Right lobe of liver (tissue), 6 donors: ENCODE measurements at regions not wholly inside any gene's neighbourhood (a gene's known extent, or its start where the extent isn't known, plus 50 kb on each side); places are given as distances from the start of the nearest gene placed in this dataset.
A peak's percentile ranks its signal among the peaks of the same experiment; 100 is the strongest.

Source experiments
- ATAC-seq, 4 donors: fragments of 200-7000 bp; cut with Tn5 transposase; one replicate each; pipeline ENCODE4 v1.9.1; 2020; ENCODE audit warnings: mild to moderate bottlenecking in 4 of 4, moderate library complexity in 4 of 4
- DNase-seq, 3 donors: peaks; one replicate each; pipeline ENCODE4 v3.0.0-alpha.2; 2020
- H3K27ac ChIP-seq, 3 donors: fragments of 200-600 bp; one replicate each; pipeline ENCODE4 v1.8.0; 2022
- H3K27me3 ChIP-seq, 2 donors: fragments of 200-600 bp; one replicate each; pipeline ENCODE4 v1.8.0; 2022
- H3K36me3 ChIP-seq, 4 donors: fragments of 200-600 bp; sonication (generic) in 1 of 4; one replicate each; pipeline versions ENCODE4 v1.5.1 to v1.8.0; 2017 to 2022; ENCODE audit warnings: control low read depth in 1 of 4
- H3K4me1 ChIP-seq, 4 donors: fragments of 200-600 bp; sonication (generic) in 1 of 4; one replicate each; pipeline versions ENCODE4 v1.5.1 to v1.8.0; 2017 to 2022; ENCODE audit warnings: control low read depth in 1 of 4
- H3K4me3 ChIP-seq, 3 donors: fragments of 200-600 bp; one replicate each; pipeline ENCODE4 v1.8.0; 2022
- H3K9me3 ChIP-seq, 4 donors: fragments of 200-600 bp; sonication (generic) in 1 of 4; one replicate each; pipeline versions ENCODE4 v1.5.1 to v1.8.0; 2017 to 2022; ENCODE audit warnings: control low read depth in 1 of 4
- POLR2A ChIP-seq: fragments of 450-650 bp; IDR thresholded peaks from one replicate; pipeline ENCODE4 v1.6.1; 2017; ENCODE audit warnings: antibody characterized with exemption, mild to moderate bottlenecking
- WGBS: methylation state at CpG from one replicate; pipeline ENCODE4 v1.1.6; 2018; ENCODE audit warnings: low coverage, low lambda C conversion rate; ENCODE audit not compliant: insufficient coverage; ENCODE audit errors: missing lambda C conversion rate; 5-methylcytosine and 5-hydroxymethylcytosine counted together
- intact Hi-C, 2 donors: fragments of 100-400 bp; cut with DNase I; formaldehyde crosslinking; loops; one replicate each; pipeline versions ENCODE4 v1.11.2 to v1.14.1; 2022
- TF ChIP-seq, protein P1 (sequence below), 4 donors: fragments of 200-600 bp in 3 of 4; fragments of 450-650 bp in 1 of 4; IDR thresholded peaks; one replicate each; pipeline versions ENCODE4 v1.5.1 to v1.8.0; 2016 to 2022; ENCODE audit warnings: antibody characterized with exemption in 4 of 4, mild to moderate bottlenecking in 2 of 4
- donor health status: DM: no; HTN: yes; CAD: no.
- donor health status: DM: no; HTN: no; CAD: no.
- donor health status: DM: no; HTN: no; CAD: no.
- donor health status: DM: no; HTN: yes; CAD: no.
- donor health status: DM: no; HTN: yes; CAD: no.

DNA sequence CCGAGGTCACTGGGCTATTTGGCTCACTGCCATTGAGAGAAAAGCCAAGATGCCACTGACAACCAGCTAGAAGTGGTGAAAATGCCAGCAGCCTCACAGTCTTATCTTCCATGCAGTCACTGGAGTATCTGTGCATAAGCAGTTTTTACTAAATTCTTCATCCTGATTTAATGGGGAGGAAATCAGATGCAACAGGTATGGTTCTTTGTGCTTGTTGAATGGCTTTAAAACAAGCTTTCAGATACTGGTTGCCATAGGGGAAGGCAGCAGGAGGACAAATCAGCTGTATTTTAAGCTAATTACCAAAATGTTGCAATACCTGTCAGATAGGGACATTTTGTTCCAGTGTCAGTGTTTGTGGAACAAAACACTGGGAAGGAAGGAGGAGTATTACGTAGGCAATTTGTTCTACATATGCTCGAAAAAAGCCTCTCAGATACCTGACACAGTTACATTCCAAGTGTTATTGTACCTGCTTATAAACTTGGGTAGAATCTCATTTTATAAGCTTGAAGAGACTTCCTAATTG, 54.1 kb upstream of the ARHGAP5 start:
- 37% methylated on average over 2 of the region's 3 CpGs for WGBS
- H3K4me3 ChIP-seq, result no peak overlapping the region
- ATAC-seq (peak; percentile 37 to 87 (median 79)), DNase-seq (no peak)
- no peaks in the 10 kb centered on the region for H3K36me3 ChIP-seq
- no peaks in the 10 kb centered on the region for H3K9me3 ChIP-seq
- peak overlapping the region in 1 of 3 donors; percentile 41 for H3K27ac ChIP-seq
- no peak for TF ChIP-seq POLR2A
- TF ChIP-seq, protein P1, sequence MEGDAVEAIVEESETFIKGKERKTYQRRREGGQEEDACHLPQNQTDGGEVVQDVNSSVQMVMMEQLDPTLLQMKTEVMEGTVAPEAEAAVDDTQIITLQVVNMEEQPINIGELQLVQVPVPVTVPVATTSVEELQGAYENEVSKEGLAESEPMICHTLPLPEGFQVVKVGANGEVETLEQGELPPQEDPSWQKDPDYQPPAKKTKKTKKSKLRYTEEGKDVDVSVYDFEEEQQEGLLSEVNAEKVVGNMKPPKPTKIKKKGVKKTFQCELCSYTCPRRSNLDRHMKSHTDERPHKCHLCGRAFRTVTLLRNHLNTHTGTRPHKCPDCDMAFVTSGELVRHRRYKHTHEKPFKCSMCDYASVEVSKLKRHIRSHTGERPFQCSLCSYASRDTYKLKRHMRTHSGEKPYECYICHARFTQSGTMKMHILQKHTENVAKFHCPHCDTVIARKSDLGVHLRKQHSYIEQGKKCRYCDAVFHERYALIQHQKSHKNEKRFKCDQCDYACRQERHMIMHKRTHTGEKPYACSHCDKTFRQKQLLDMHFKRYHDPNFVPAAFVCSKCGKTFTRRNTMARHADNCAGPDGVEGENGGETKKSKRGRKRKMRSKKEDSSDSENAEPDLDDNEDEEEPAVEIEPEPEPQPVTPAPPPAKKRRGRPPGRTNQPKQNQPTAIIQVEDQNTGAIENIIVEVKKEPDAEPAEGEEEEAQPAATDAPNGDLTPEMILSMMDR (IDR thresholded peaks at IDR 0.05), result no peak
- H3K27me3 ChIP-seq, result no peaks in the 10 kb centered on the region
- intact Hi-C loops, result no loop called here
- peaks cover 0 to 12% (median 0%) of the 10 kb centered on the region in 4 donors for H3K4me1 ChIP-seq

DNA sequence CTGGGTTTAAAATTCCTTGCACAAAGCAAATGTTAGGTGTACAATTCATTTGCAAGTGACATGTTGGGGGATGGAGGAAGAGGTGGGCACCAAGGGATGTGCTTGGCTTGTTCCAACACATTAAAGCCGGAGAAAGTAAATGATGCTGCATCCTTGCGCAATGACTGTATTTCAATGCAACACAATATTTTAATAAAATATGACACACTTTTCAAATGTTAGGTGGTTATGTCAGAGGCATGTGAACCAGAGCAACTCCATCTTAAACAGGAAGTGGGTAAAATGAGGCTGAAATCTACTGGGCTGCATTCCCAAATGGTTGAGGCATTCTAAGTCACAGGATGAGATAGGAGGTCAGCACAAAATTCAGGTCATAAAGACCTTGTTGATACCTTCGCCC, 53.6 kb upstream of the ARHGAP5 start:
- DNase-seq, result no peak
- Histone ChIP-seq H3K27ac (peak overlapping the region in 1 of 3 donors; percentile 41), H3K36me3 (no peaks in the 10 kb centered on the region), H3K27me3 (no peaks in the 10 kb centered on the region), H3K9me3 (no peaks in the 10 kb centered on the region), H3K4me1 (peaks cover 0 to 12% (median 0%) of the 10 kb centered on the region in 4 donors), H3K4me3 (no peak overlapping the region)
- intact Hi-C loops, result no loop called here
- no peak for ATAC-seq
- TF ChIP-seq POLR2A, result no peak
- TF ChIP-seq, protein P1 (IDR thresholded peaks at IDR 0.05), result no peak
- 67% methylated on average over 3 of the region's 3 CpGs for WGBS

DNA sequence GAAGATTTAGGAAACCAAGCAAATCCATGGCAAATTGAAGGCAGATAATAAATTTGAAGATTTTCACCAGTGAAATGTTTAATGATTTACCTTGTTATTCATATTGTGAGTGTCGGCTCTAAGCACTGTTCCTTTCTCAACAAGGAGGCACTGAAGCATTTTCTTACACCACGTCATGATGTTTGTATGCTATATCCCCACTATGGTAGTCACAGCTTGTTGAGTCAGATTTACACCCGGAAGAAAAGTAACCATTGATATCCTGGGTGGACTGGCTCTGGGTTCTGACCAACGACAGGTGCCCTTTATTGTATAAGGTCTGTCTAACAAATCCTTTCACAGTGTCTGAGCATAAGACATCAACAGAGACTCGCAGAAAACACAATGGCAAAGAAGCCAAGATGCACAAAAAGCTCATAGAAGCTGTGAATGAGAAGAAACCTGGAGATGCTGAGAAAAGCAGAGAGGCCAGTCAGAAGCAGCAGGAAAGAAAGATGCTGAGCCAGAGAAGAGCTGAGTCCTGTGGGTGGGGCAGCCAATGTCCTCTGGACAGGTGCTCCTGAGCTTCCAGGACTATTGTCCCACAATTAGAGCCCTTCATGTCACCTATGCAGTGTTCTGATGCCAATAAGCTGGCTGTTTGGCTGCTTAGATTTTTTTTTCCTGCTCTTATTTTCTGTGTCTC, 49.7 kb upstream of the ARHGAP5 start:
- ATAC-seq (no peak), DNase-seq (no peak)
- intact Hi-C loops, result no loop called here
- Histone ChIP-seq H3K9me3 (no peaks in the 10 kb centered on the region), H3K4me1 (peaks cover 0 to 12% (median 0%) of the 10 kb centered on the region in 4 donors), H3K27me3 (no peaks in the 10 kb centered on the region), H3K4me3 (no peak overlapping the region), H3K27ac (no peak overlapping the region), H3K36me3 (no peaks in the 10 kb centered on the region)
- 77% methylated on average over 5 of the region's 5 CpGs for WGBS
- no peak for TF ChIP-seq POLR2A
- TF ChIP-seq, protein P1 (IDR thresholded peaks at IDR 0.05), result no peak
